ENCODE measurements at regions not wholly inside any gene's neighbourhood (a gene's known extent, or its start where the extent isn't known, plus 50 kb on each side); places are given as distances from the start of the nearest gene placed in this dataset.

GRCh38 chr2:15845737-15846405 lies 94.5 kb upstream of the MYCN start:
- no peak for TF ChIP-seq CTCF (IDR thresholded peaks at IDR 0.05)
- no peak for TF ChIP-seq POLR2A (IDR thresholded peaks at IDR 0.05)
